Bronchial epithelial cell (primary cell): ENCODE measurements at regions not wholly inside any gene's neighbourhood (a gene's known extent, or its start where the extent isn't known, plus 50 kb on each side); places are given as distances from the start of the nearest gene placed in this dataset.

ENCODE experiments used
- DNase-seq: peaks from one replicate; pipeline ENCODE4 v3.0.0-alpha.2; 2010; ENCODE audit warnings: low read depth
- FAIRE-seq: peaks from 2 replicates; lab custom pipeline; 2011; peaks lifted over from hg19 to GRCh38; lab: Jason Lieb, UNC
- H3K27me3 ChIP-seq: 2 replicates; pipeline ENCODE4 v1.5.1; 2011; ENCODE audit warnings: low read length; ENCODE audit not compliant: control insufficient read depth, insufficient read depth
- H3K36me3 ChIP-seq: 2 replicates; pipeline ENCODE4 v1.5.1; 2011; ENCODE audit warnings: low read length; ENCODE audit not compliant: control insufficient read depth, insufficient read depth
- H3K4me3 ChIP-seq: 2 replicates; pipeline ENCODE4 v1.5.1; 2011; ENCODE audit warnings: mild to moderate bottlenecking, low read depth, low read length, control low read depth
- TF ChIP-seq, protein P1 (sequence below): IDR thresholded peaks from 2 replicates; pipeline ENCODE4 v1.5.1; 2011; ENCODE audit warnings: mild to moderate bottlenecking, moderate library complexity, low read length, control low read depth, inconsistent platforms; ENCODE audit not compliant: insufficient read depth, severe bottlenecking

DNA sequence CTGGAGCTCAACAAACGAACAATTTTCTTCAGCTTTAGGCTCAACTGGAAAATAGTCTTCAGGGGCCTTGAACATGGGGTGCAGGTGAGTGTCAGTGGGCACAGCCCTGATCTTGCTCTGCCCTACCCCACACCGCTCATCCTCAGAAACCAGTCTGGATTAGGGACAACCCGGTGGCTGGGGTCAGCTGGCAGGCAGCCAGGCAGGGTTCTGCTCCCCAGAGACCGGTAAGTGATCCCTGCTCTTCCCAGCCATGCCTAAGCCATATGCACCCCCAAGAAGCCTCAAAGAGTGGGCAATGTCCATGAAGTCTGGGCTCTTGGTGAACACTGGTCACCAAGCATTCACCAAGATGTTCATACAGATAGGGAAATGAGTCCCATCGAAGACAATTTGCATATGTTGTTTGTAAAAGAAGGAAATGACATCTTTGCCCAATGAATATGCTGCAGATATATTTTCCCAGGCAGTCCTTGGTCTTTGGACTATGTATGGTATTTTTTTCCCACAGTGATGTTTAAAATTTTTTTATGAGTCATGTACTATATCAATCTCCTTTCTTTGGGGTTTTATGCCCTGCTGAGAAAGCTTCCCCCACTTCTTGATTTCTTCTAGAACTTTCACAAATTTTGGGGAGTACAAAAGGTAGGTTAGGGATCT lies 63.9 kb upstream of the VASH1 start:
- Histone ChIP-seq H3K27me3 (no peaks in the 10 kb centered on the region), H3K4me3 (no peak overlapping the region), H3K36me3 (no peaks in the 10 kb centered on the region)
- FAIRE-seq = no peak
- DNase-seq = no peak
- TF ChIP-seq, protein P1, sequence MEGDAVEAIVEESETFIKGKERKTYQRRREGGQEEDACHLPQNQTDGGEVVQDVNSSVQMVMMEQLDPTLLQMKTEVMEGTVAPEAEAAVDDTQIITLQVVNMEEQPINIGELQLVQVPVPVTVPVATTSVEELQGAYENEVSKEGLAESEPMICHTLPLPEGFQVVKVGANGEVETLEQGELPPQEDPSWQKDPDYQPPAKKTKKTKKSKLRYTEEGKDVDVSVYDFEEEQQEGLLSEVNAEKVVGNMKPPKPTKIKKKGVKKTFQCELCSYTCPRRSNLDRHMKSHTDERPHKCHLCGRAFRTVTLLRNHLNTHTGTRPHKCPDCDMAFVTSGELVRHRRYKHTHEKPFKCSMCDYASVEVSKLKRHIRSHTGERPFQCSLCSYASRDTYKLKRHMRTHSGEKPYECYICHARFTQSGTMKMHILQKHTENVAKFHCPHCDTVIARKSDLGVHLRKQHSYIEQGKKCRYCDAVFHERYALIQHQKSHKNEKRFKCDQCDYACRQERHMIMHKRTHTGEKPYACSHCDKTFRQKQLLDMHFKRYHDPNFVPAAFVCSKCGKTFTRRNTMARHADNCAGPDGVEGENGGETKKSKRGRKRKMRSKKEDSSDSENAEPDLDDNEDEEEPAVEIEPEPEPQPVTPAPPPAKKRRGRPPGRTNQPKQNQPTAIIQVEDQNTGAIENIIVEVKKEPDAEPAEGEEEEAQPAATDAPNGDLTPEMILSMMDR = no peak

DNA sequence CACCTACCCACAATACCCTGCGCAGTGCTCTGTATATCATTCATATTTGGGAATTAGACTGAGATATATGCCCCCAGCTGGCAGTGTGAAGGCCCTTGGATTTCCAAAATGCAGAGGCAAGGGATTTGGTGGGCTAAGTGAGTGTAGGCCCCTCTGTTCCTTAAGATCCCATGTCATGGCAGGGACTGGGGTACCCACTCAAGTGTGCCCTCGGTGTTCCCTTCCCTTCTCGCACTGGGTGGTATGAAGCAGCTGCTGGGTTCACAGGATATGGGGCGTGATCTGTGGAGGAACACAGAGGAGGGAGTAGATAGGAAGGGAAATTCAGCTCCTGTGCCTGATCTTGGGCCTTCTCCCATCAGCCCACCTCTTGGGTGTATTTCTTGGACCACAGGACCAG lies 63.1 kb upstream of the VASH1 start:
- H3K4me3 ChIP-seq = no peak overlapping the region
- FAIRE-seq = peak; percentile 7
- H3K27me3 ChIP-seq = no peaks in the 10 kb centered on the region
- H3K36me3 ChIP-seq = no peaks in the 10 kb centered on the region
- DNase-seq = no peak
- TF ChIP-seq, protein P1 = no peak

DNA sequence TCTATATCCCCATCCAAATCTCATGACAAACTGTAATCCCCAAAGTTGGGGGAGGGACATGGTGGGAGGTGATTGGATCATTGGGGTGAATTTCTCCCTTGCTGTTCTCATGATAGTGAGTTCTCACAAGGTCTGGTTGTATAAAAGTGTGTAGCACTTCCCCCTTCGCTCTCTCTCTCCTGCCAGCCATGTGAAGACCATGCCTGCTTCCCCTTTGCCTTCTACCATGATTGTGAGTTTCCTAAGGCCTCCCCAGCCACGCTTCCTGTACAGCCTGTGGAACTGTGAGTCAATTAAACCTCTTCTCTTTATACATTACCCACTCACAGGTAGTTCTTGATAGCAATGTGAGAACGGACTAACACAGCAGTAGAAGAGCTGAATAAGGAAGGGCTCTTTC lies 62.6 kb upstream of the VASH1 start:
- DNase-seq (no peak), FAIRE-seq (no peak)
- no peaks in the 10 kb centered on the region for H3K36me3 ChIP-seq
- TF ChIP-seq, protein P1 = no peak
- H3K27me3 ChIP-seq = no peaks in the 10 kb centered on the region
- no peak overlapping the region for H3K4me3 ChIP-seq

DNA sequence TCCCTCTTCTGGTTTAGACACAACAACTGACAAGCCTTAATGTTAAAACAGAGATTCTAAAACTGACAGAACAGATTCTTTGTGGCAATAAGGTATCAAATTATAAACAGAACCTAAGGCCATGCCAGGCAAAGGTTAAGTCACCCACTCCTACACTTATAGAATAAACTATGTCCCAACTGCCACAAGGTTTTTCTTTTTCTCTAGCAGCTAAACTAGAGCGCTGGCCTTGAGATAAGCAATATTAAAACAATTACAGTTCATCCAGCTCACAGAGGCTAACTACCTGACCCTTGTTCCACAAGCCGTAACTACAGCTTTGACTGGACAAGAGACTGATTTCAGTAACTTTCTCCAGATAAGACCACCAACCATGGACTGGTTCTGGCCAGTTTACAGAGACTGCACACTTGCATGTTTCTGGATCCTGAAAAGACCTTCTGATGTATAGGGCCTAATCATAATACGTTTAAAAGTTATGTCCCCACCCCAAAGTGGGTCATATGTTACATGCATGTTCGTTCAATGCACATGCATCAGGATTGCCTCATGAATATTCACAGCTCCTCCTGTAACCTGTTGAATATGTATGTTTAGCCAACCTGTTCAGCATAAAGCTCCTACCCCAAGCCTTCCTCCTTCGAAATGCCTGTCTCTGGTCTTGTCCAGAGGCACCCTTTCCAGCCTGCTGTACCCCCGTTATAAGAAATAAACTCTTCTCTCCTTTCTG lies 61.9 kb upstream of the VASH1 start:
- FAIRE-seq = peak; percentile 23
- TF ChIP-seq, protein P1 = no peak
- Histone ChIP-seq H3K4me3 (no peak overlapping the region), H3K36me3 (no peaks in the 10 kb centered on the region), H3K27me3 (no peaks in the 10 kb centered on the region)
- no peak for DNase-seq

DNA sequence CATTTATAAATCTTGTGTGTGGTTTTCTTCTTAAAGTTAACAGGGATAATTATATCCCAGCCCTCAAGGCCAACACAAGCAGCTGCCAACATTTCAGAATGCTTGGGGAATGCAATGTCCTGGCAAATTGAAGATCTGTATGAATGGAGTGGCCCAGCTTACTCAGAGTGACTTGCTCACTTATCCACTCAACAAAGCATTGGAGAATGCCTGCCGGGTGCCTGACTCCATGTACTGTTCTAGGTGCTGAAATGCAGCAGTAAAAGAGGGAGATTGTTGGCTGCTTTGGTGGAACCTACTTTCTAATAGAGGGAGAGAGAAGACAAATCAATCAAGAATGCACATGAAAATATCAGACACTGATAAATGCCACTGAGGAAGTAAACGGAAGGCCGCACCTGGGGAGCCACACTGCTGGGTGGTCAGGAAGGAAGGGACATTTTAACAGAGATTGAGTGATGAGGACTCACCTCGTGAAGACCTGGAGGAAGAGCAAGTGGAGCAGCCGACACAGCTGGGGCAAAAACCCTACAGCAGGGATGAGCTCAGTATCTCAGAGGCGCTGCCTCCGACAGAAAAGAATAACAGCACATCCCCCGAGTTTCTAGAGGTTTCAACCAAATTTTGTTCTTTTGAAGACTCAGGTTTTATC lies 61.2 kb upstream of the VASH1 start:
- no peak for DNase-seq

More for the DNA sequence above, 61.2 kb upstream of the VASH1 start:
- no peak for FAIRE-seq
- no peaks in the 10 kb centered on the region for H3K36me3 ChIP-seq
- TF ChIP-seq, protein P1 = no peak
- H3K4me3 ChIP-seq = no peak overlapping the region
- no peaks in the 10 kb centered on the region for H3K27me3 ChIP-seq
